GM23338 (cell line): ENCODE measurements at regions not wholly inside any gene's neighbourhood (a gene's known extent, or its start where the extent isn't known, plus 50 kb on each side); places are given as distances from the start of the nearest gene placed in this dataset.

Experiments
- ATAC-seq: fragments of 200-7000 bp; cut with Tn5 transposase; 3 replicates; pipeline ENCODE4 v1.9.1; 2020
- DNase-seq: peaks from one replicate; pipeline ENCODE4 v3.0.0-alpha.2; 2015; ENCODE audit warnings: low spot score
- H2AFZ ChIP-seq: fragments of 200-600 bp; sonication (generic); 2 replicates; pipeline ENCODE4 v1.8.0; 2016; ENCODE audit warnings: antibody characterized with exemption, mild to moderate bottlenecking, moderate library complexity
- H3F3A ChIP-seq: fragments of 200-600 bp; sonication (generic); replicated peaks from 2 replicates; pipeline ENCODE4 v1.8.0; 2017; ENCODE audit warnings: antibody characterized with exemption, mixed run types, low read depth
- H3K27ac ChIP-seq: fragments of 200-600 bp; sonication (generic); 2 replicates; pipeline ENCODE4 v1.6.1; 2016; ENCODE audit warnings: low read depth
- H3K27me3 ChIP-seq: fragments of 200-600 bp; sonication (generic); 2 replicates; pipeline ENCODE4 v1.8.0; 2016; ENCODE audit warnings: mild to moderate bottlenecking, mixed run types, moderate library complexity; ENCODE audit not compliant: insufficient read depth
- H3K36me3 ChIP-seq: fragments of 200-600 bp; sonication (generic); 2 replicates; pipeline ENCODE4 v1.8.0; 2016; ENCODE audit warnings: mild to moderate bottlenecking; ENCODE audit not compliant: insufficient read depth
- H3K4me1 ChIP-seq: fragments of 200-600 bp; sonication (generic); 2 replicates; pipeline ENCODE4 v1.8.0; 2016; ENCODE audit warnings: mild to moderate bottlenecking, moderate library complexity; ENCODE audit not compliant: insufficient read depth
- H3K4me2 ChIP-seq: fragments of 200-600 bp; sonication (generic); 2 replicates; pipeline ENCODE4 v1.7.1; 2017; ENCODE audit warnings: mixed run types
- H3K4me3 ChIP-seq: fragments of 200-600 bp; sonication (generic); 2 replicates; pipeline ENCODE4 v1.6.1; 2016; ENCODE audit warnings: mixed run types
- H3K79me2 ChIP-seq: fragments of 200-600 bp; sonication (generic); replicated peaks from 2 replicates; pipeline ENCODE4 v1.8.0; 2017; ENCODE audit warnings: mild to moderate bottlenecking; ENCODE audit not compliant: insufficient read depth
- H3K9me2 ChIP-seq: fragments of 200-600 bp; sonication (generic); 2 replicates; pipeline ENCODE4 v1.8.0; 2017; ENCODE audit not compliant: insufficient read depth
- H4K20me1 ChIP-seq: fragments of 200-600 bp; sonication (generic); replicated peaks from 2 replicates; pipeline ENCODE4 v1.8.0; 2017; ENCODE audit warnings: mild to moderate bottlenecking; ENCODE audit not compliant: insufficient read depth
- H3K27ac Mint-ChIP-seq: 2 replicates; pipeline ENCODE4 v1.8.0; 2020; ENCODE audit warnings: inconsistent platforms, mild to moderate bottlenecking, moderate library complexity, mixed read lengths
- H3K27me3 Mint-ChIP-seq: 3 replicates; pipeline ENCODE4 v1.8.0; 2022; ENCODE audit warnings: low read depth, mild to moderate bottlenecking, moderate library complexity, mixed read lengths, inconsistent platforms; ENCODE audit not compliant: insufficient read depth, poor library complexity
- H3K36me3 Mint-ChIP-seq: 3 replicates; pipeline ENCODE4 v1.8.0; 2021; ENCODE audit warnings: low read depth, mild to moderate bottlenecking, inconsistent platforms, moderate library complexity, mixed read lengths
- H3K4me1 Mint-ChIP-seq: 3 replicates; pipeline ENCODE4 v1.8.0; 2020; ENCODE audit warnings: mild to moderate bottlenecking, inconsistent platforms, mixed read lengths
- H3K4me3 Mint-ChIP-seq: 3 replicates; pipeline ENCODE4 v1.8.0; 2021; ENCODE audit warnings: moderate library complexity, mild to moderate bottlenecking, inconsistent platforms, mixed read lengths
- H3K9me3 Mint-ChIP-seq: 3 replicates; pipeline ENCODE4 v1.8.0; 2020; ENCODE audit warnings: moderate library complexity, mild to moderate bottlenecking, inconsistent platforms, mixed read lengths
- CREB1 ChIP-seq: fragments of 250-450 bp; sonication (Bioruptor Pico); IDR thresholded peaks from 2 replicates; pipeline ENCODE4 v1.5.0; 2020; ENCODE audit warnings: low read depth, mild to moderate bottlenecking, moderate library complexity
- CTCF ChIP-seq, 2 experiments: fragments of 200-600 bp in 1 of 2; sonication (generic) in 1 of 2; conservative IDR thresholded peaks; 2 replicates each; pipeline versions ENCODE4 v1.5.1 to v1.6.1; 2016 to 2017; ENCODE audit warnings: antibody characterized with exemption in 2 of 2, low read depth in 2 of 2, mild to moderate bottlenecking in 2 of 2, moderate library complexity in 1 of 2
- ETS1 ChIP-seq: IDR thresholded peaks from 2 replicates; pipeline ENCODE4 v1.6.1; 2016; ENCODE audit warnings: antibody characterized with exemption
- EZH2 ChIP-seq: fragments of 200-600 bp; sonication (generic); IDR thresholded peaks from one replicate; pipeline ENCODE4 v1.8.0; 2017; ENCODE audit warnings: antibody characterized with exemption, mild to moderate bottlenecking, low read depth; ENCODE audit not compliant: unreplicated experiment
- EZH2phosphoT487 ChIP-seq: fragments of 200-600 bp; sonication (generic); IDR thresholded peaks from one replicate; pipeline ENCODE4 v1.8.1; 2018; ENCODE audit warnings: antibody characterized with exemption; ENCODE audit not compliant: unreplicated experiment
- JUNB ChIP-seq: IDR thresholded peaks from one replicate; pipeline ENCODE4 v1.6.1; 2016; ENCODE audit warnings: antibody characterized with exemption; ENCODE audit not compliant: unreplicated experiment
- NANOG ChIP-seq: IDR thresholded peaks from 2 replicates; pipeline ENCODE4 v1.6.1; 2016; ENCODE audit warnings: antibody characterized with exemption, borderline replicate concordance
- POLR2AphosphoS5 ChIP-seq: IDR thresholded peaks from 2 replicates; pipeline ENCODE4 v1.6.1; 2016; ENCODE audit warnings: antibody characterized with exemption, low read depth
- REST ChIP-seq: IDR thresholded peaks from one replicate; pipeline ENCODE4 v1.6.1; 2018; ENCODE audit warnings: antibody characterized with exemption; ENCODE audit not compliant: unreplicated experiment
- ZNF114 ChIP-seq: fragments of 250-450 bp; sonication (Bioruptor Pico); IDR thresholded peaks from 2 replicates; pipeline ENCODE4 v1.5.0; 2020; ENCODE audit warnings: mild to moderate bottlenecking, moderate library complexity
- ZNF331 ChIP-seq: fragments of 250-450 bp; sonication (Bioruptor Pico); IDR thresholded peaks from 2 replicates; pipeline ENCODE4 v1.5.0; 2020; ENCODE audit warnings: low read depth, mild to moderate bottlenecking, moderate library complexity
- ZNF462 ChIP-seq: fragments of 250-450 bp; sonication (Bioruptor Pico); IDR thresholded peaks from 2 replicates; pipeline ENCODE4 v1.5.0; 2020; ENCODE audit warnings: mild to moderate bottlenecking, moderate library complexity

GRCh38 chr4:167943872-167944505 is 148.3 kb upstream of the ANXA10 start (continued):
- TF ChIP-seq ZNF462 (CRISPR knock-in tag): no peak
- no peak for TF ChIP-seq ZNF331 (CRISPR knock-in tag)
- TF ChIP-seq CREB1 (CRISPR knock-in tag): no peak
- TF ChIP-seq ETS1: no peak
- TF ChIP-seq EZH2: no peak
- no peak for TF ChIP-seq NANOG
- no peak for TF ChIP-seq ZNF114 (CRISPR knock-in tag)

- H3K9me2 ChIP-seq: no peaks in the 10 kb centered on the region; the same call in 1 of the 2 replicates
- no peak overlapping the region for H3K27ac ChIP-seq
- DNase-seq (no peak), ATAC-seq (no peak)
- no peaks in the 10 kb centered on the region for H3K79me2 ChIP-seq
- H3K27me3 ChIP-seq: no peaks in the 10 kb centered on the region
- H3K4me3 Mint-ChIP-seq: no peak overlapping the region
- H3K4me1 ChIP-seq: peaks cover 4% of the 10 kb centered on the region; the same call in 1 of the 2 replicates
- no peak overlapping the region for H3K27ac Mint-ChIP-seq
- H4K20me1 ChIP-seq: no peaks in the 10 kb centered on the region
- H3K4me3 ChIP-seq: no peak overlapping the region
- no peak overlapping the region for H2AFZ ChIP-seq
- no peak overlapping the region for H3K4me2 ChIP-seq
- H3K4me1 Mint-ChIP-seq: peaks cover 9% of the 10 kb centered on the region; the same call in 2 of the 3 replicates
- H3K36me3 Mint-ChIP-seq: no peaks in the 10 kb centered on the region
- H3K36me3 ChIP-seq: no peaks in the 10 kb centered on the region
- no peaks in the 10 kb centered on the region for H3K27me3 Mint-ChIP-seq
- no peaks in the 10 kb centered on the region for H3F3A ChIP-seq
- H3K9me3 Mint-ChIP-seq: no peaks in the 10 kb centered on the region
- TF ChIP-seq REST (no peak), EZH2 (no peak), POLR2AphosphoS5 (no peak), CREB1 (CRISPR knock-in tag) (no peak), NANOG (no peak), JUNB (no peak), EZH2phosphoT487 (no peak), CTCF (conservative IDR thresholded peaks at IDR 0.05; ENCODE audit: low read depth in 2 of 2) (no peak)
Measured at GRCh38 chr4:167944721-167945120, 147.6 kb upstream of the ANXA10 start.
